NCI-H748 (cell line): ENCODE measurements at regions not wholly inside any gene's neighbourhood (a gene's known extent, or its start where the extent isn't known, plus 50 kb on each side); places are given as distances from the start of the nearest gene placed in this dataset.

Experiments
- DNase-seq: peaks from one replicate; lab custom pipeline; 2025; ENCODE audit not compliant: unreplicated experiment; lab: John Stamatoyannopoulos, UW

DNA sequence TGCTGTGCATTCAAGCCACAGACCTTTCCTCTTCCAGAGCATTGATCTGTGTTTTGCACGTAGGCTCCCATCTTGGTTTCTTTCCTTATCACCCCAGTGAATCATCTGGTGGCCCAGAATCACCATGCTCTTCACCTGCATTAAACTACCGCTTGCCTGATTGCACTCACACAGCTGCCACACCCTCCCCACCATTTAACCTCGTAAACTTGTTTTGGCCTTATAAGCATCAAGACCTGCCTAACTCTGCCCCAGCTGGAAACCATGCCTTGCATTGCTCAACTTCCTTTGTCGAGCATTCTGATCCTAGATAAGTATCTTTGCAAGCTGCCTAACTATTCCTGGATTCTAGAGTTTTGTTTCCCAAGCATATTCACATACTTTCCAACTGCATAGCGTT is 369.6 kb upstream of the SEMA6A start:
- no peak for DNase-seq

DNA sequence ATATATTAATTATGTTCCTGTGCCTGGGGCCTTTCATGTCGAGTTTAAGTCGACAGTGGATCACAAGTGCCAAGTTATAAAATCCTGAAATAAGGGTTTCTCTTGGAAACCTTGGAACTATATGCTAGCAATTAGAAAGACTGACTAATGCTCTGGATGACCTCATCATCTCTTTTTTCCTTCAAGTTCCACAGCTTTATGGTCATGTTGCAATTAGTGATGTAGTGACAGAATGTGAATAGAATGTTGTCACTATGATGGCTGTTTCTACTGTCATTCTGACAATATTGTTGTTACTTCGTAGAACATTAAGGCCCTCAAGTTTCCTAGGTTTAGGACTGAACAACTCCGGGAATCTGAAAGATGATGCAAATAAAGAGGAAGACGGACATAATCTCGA is 368.0 kb upstream of the SEMA6A start:
- DNase-seq: no peak

DNA sequence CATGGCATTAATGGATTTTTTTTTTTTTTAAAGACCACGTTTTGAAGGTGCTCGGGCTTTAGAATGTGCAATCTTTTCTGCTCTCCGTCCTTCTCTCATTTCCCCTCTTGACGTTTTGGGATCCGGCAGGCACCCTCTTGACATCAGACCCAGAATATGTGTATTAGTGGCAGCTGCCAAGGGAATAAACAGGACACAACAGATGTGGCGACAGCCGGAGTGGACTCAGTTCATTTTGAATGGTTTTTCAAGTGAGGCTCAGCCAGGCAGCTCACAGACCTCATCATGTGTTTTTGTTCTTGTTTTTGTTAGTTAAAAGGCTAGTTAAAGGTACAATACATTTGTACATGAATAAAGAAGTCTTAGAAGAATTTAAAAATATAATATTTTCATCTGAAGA is 365.0 kb upstream of the SEMA6A start:
- DNase-seq: no peak

DNA sequence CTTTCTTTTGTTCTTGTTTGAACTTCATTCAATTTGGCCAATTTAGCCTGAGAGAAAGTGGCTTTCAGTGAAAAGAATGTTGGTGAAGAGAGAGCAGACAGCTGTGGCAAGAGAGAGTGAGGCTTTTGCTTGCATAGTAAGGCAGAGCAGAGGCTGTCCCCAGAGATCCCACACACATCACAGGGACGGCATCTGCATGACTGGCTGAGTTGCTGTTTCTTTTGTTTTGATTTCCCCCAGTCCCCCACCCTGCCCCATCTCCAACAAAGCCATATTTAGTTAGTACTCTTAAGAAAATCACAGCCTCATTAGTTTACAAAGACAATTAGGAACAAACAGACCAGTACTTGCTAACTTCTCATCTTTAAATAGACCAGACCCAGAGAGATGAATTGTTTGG is 363.9 kb upstream of the SEMA6A start:
- peak; percentile 26 for DNase-seq

DNA sequence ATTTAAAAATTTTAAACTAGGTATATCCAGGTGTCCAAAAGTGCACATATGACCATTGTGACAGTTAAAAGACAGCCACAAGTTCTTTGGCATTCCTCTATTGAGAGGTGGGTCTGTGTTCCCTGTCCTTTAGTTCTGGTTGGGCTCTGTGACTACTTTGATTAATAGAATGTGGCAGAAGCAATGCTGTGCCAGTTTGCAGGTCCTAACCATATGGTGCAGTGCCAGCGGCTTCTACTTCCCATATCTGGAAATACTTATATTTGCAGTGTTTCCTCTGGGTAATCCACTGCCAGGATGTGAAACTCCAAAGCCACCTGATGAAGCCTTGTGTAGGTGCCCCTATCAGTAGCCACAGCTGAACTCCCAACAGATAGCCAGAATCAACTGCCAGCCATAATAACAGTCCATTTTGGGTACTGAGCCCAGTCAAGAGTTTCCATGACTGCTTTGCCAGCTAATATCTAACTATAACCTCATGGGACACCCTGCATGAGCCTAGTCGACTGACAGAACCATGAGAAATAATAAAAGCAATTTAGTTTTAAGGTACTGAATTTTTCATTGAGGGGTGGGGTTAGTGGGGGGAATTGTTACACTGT is 361.0 kb upstream of the SEMA6A start:
- DNase-seq: no peak

DNA sequence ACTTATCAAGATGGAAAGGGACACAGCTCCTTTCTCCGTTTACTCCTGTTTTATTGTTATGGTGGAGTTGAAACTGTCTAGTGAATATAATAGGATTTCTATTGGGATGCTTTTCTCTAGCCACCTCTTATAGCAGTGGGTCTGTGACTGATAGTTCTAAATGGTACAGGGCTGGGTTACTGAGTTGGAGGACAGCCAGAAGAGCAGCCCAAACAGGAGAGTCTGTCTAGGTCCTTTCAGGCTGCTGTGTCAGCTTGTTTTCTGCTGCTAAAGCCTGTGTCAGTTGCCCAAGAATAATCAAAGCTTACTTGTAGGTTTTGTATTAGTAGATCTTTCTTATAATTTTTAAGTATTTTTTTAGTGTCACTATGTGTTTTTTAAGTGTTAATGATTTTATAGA is 356.0 kb upstream of the SEMA6A start:
- DNase-seq: no peak

DNA sequence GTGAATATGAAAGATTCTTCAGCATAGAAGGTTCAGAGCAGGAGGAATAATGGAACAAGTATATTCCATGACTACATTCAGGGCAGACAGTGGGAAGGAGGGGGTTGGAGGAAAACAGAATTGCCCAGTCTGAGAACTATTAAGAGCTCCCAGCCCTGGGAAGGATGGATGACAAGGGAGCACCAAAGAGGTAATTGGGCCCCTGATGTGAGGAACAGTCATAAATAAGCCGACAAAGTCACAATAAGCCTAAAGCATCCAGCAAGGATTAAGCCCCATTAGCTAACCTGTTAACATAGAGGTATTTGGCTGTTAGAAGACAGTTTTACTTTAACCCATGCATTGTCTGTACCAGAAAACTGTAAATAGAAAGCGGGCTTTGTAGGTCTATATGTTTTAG is 348.7 kb upstream of the SEMA6A start:
- peak; percentile 7 for DNase-seq

DNA sequence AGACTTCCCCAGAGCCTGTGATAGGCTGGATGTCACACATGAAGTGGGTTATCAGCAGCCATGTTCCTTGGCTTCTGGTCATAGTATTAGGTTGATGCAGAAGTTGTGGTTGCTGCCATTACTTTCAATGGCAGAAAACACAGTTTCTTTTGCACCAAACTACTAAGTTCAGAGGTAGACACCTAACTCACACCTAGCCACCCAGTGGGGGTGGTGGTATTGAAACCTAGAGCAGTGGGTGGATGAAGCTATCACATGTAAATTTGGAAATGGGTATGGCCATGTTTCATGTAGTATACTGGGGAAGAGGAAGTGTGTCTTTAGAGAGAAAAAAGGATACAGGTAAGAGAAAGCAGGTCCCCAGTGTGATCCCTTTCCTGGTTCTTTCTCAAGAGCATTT is 347.9 kb upstream of the SEMA6A start:
- no peak for DNase-seq

DNA sequence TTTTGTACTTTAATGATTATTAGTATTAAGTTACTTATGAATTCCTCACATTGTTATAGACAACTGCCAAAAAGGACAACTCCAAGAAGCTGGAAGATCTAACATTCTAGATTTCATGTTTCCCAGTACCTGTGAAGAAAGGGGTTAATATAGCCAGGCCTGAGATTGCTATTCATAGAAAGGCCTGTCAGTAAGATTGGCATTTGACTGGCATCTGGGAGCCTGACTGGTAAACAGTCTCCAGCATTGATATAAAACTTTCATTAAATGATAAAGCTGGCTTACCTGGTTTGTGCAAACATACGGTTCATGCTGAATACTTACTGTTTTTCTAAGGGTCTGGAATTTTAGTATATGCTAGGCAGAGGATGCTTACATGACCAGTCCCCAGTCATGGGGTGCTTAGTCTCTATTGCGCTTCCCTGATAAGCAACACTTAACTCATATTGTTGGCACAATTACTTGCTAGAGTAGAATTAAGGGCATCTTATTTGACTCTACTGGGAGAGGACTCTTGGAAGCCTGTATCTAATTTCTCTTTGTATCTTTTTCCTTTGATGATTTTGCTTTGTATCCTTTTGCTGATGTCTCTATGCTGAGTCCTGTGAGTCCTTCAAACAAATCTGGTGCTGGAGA is 340.4 kb upstream of the SEMA6A start:
- DNase-seq: no peak

DNA sequence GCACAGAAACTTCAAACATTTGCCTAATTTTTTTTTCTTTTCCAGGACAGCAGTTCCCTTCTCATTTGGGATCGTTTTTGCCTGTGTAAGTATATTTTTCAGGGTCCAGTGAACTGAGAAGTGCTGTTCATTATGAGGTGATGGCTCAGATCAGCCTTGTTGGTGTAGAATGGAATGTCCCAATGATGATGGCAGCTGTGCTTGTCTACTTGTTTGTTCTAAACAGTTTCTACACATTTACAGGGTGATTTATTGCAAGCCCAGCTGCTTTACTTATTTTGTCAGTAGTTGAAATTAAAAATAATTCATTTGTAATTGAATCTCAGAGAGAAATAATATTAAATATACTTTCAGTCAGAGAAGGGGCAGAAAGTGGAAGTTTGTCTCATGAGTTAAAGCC is 337.6 kb upstream of the SEMA6A start:
- DNase-seq: no peak

DNA sequence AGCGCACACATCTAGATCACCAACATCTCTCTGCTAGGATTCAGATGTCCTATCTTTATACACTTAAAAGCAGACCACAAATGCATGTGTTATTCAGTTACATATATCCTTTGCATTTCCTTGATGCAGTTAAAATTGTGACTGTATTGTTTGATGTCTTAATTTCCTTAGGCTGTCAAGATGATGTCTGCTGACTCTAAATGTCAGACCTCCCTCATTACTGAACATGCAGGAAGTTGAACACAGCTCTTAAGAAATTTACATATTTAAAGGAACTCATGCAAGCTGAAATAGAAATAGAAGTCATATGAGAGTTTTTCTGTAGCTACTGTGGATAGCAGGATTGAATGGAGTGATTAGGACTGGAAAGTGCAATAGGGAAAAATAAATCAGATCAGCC is 336.5 kb upstream of the SEMA6A start:
- DNase-seq: no peak

DNA sequence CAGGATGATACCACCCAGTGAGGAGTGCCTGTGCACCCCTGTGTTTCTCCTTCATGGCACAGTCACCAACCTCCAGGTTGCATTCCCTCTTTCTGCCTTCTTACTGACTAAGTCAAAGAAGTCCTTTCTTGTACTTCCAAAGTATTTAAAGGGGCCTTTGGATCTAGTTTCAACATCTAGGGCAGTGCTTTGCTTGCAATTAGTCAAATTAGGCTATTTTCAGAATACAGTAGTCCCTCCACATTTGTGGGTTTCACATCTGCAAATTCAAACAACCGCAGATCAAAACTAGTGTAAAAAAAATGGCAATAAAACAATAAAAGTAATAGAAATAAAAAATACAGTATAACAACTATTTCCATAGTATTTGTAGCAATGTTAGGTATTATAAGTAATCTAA is 333.9 kb upstream of the SEMA6A start:
- no peak for DNase-seq

DNA sequence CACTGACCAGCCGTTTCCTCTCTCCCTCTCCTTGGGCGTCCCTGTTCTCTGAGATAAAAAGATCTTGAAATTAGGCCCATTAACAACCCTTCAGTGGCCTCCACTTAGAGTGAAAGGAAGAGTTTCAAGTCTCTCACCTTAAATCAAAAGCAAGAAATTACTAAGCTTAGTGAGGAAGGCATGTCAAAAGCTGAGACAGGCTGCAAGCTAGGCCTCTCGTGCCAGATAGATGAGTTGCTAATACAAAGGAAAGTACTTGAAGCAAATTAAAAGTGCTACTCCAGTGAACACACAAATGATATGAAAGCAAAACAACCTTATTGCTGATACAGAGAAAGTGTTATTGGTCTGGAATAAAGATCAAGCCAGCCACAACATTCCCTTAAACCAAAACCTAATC is 331.3 kb upstream of the SEMA6A start:
- DNase-seq: no peak

DNA sequence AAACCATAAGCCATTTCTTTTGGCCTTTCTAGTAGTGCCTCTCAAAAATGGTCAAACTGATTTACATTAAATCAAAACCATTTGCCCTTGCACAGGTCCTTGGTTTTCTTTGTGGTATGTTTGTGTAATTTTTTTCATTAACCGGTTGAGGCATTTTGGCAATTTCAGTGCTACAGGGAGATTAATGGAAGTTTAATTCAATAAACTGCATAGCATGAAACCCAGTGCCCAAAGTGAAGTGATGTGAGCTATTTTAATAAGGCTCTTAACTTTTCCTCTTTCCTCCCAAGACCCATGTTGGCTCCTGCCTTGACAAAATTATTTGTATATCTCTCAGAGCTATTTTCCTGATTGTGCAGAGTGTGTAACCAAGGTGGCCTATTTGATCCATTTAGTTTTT is 326.2 kb upstream of the SEMA6A start:
- DNase-seq: no peak

DNA sequence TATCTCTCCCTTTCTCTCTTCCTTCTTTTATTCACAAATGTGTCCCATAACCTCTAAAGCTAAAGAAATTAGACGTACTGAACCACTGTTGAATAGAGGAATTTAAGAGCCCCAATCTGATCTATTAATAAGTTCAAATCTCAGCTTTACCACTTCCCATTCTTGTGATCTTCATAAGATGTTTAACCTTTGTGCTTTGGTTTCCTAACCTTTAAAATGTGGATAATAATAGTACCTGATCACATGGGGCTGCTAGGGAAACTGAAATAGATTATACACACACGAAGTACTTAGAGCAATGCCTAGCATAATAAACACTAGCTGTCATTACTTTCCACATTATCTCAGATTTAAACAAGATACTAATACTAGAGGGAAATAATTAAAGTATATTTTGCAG is 324.3 kb upstream of the SEMA6A start:
- no peak for DNase-seq

DNA sequence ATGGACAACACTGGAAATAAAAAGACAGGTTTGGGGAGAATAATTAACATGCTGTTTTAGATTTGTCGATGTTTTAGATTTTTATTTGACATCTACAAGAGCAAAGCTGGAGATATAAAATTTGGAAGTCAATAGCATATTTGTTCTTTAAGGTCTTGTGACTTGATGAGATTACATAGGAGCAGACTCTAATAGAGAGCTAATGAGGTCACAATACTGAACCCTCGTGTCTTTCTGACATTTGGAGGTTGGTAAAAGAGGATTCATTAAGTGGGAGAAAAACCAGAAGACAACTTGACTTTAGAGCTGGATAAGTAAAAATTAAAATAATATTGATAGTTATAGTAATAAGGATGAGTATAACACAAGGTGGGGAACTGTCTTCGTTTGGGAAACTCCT is 322.7 kb upstream of the SEMA6A start:
- DNase-seq: no peak

DNA sequence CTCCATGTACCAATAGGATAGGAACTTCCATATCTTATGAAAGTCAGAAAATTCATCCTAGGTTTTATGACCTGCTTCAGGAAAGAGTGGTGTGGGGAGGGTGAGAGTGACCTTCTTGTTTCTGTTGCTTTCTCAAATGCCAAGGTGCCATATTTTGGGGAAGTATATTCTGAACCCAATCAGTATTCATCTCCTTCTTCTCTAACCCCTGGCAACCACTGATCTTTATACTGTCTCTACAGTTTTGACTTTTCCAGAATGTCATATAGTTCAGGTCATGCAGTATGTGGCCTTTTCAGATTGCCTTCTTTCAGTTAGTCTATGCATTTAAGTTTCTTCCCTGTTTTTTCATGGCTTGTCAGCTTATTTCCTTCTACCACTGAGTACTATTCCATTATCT is 321.4 kb upstream of the SEMA6A start:
- DNase-seq: no peak

DNA sequence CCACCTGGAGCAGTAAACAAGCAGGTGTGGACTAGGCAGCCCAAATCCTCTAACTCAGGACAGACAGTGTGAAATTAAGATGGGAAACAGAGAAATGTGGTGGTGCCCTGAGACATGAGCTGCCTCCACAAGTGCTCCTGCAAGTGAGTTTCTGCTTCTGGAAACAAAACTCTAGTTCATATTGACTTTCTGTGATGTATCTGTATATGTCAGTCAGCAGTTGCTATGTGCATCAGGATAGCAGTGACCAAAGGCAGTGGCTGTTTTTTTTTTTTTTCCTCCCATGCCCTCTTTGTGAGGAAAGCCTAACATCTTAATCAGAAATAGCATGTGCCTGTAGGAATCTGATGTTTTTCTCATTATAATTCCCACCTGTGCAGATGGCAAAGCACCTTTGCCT is 318.4 kb upstream of the SEMA6A start:
- no peak for DNase-seq

DNA sequence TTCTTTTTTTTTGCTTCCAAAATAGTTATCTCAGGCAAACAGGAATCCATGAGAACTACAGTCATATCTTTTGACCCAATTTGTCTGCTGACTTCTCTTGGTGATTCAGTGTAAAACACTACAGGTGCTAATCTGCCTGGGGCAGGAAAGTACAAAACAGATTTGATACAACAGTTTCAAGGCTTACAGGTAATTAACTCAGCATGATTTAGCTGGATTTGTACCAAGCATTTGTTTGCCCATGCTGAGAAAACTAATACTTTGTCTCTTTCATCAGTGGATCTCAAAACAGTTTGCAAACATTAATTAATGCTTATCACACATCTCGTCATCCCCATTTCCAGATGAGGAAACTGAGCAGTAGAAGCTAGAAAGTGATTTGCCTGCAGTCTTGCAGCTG is 312.5 kb upstream of the SEMA6A start:
- peak; percentile 94 for DNase-seq

DNA sequence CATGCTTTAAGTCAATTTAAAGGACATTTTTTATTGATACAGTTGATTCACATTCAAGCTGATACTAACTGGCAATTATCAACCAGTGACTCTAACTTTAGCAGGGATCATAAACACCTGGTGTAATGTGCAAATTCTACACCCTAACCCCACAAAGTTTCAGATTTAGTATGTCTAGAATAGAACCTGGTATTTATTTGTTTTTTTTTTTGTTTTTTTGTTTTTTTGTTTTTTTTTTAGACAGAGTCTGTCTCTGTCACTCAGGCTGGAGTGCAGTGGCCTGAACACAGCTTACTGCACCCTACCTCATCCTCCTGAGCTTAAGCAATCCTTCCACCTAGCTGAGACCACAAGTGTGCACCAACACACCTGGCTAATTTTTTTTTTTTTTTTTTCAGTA is 311.2 kb upstream of the SEMA6A start:
- no peak for DNase-seq

DNA sequence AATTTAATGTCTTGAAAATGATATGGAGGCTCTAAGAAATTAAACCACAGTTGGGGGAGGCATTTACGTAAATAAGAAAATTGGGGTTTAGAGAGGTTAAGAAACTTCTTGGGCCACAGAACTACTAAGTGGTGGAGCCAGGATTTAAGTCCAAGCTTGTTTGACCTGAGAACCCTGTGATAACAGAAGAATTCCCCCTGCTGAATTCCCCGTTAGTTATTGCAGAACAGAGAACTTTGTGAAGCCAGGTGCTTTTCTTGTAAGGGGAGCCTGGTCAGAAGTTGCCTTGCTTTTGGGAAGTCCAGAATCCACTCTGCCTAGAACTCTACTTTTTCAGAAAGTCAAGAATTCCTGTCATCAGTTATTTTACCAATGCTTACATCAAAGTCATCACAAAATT is 309.3 kb upstream of the SEMA6A start:
- no peak for DNase-seq

DNA sequence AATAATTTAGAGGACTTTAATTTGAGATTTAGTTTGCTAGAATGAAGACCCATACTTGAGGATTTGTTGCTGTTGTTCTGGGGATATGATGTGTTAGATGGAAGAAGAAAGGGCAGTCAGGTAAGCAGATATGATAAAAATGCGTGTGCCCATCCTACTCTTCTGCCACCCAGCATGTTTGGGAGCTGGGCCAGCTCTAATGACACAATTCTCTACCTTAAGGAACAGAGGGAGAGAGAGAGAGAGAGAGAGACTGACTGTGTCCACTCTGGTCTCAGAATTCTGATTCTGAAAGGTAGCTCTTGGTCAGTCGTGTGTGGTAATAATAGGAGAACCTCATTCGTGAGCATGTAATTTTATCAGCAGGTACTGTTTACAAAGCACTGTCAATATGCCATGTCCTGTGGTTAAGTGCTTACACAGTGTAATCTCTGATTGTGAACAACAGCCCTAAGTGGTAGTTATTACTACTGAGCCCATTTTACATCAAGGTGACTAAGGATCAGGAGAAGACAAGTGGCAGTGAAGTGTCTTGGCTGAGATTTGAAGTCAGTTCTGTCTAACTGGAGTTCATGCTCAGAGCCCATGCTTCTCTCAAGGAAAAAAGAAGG is 307.4 kb upstream of the SEMA6A start:
- DNase-seq: peak; percentile 97

DNA sequence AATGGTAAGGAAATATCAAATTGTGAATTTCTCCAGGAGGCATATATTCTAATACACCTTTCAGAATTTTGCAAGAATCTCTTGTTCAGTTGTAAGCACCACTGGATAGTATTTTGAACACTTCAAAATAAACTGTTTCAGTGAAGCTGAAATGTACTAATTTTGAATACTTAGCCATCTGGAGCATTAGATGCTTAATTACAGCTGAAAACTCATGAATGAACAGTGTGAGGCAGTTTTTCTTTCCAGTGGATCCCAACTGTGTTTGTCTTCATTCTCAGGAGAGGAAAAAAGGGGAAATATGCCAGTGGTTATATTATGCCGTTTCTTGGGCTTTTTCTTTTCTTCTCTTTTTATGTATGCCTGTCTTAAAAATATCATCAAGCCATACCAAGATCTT is 306.0 kb upstream of the SEMA6A start:
- no peak for DNase-seq
